Lower leg skin (tissue), 3 donors: ENCODE measurements at regions not wholly inside any gene's neighbourhood (a gene's known extent, or its start where the extent isn't known, plus 50 kb on each side); places are given as distances from the start of the nearest gene placed in this dataset.
"Not testable (repeated sequence)": the region's sequence is repeated elsewhere in the genome, so short reads cannot be mapped to it uniquely, and the experiment has no call there.

Source experiments
- CTCF ChIP-seq, 3 donors: fragments of 450-650 bp; IDR thresholded peaks; one replicate each; pipeline ENCODE4 v1.5.1; 2016; ENCODE audit warnings: antibody characterized with exemption in 3 of 3, mild to moderate bottlenecking in 3 of 3, moderate library complexity in 2 of 3
- POLR2A ChIP-seq, 2 donors: fragments of 450-650 bp; IDR thresholded peaks; one replicate each; pipeline ENCODE4 v1.6.1; 2016 to 2017; ENCODE audit warnings: antibody characterized with exemption in 2 of 2, mild to moderate bottlenecking in 1 of 2, moderate library complexity in 1 of 2

DNA sequence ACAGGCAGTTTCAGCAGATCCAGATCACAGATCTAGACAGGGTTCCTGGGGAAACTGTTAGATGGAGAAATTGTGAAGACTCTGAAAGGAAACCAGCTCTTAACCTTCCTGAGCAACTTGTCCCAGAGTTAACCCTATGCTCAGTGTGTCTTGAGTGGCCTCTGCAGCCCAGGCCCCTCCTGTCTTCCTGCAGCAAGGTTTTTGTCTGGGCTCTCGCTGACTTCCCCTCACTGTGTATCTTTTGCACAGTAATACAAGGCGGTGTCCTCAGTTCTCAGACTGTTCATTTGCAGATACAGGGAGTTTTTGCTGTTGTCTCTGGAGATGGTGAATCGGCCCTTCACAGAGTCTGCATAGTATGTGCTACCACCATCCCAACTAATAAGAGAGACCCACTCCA lies 943.6 kb downstream of the TMEM121 start:
- not testable (repeated sequence) for TF ChIP-seq CTCF, POLR2A (IDR thresholded peaks at IDR 0.05)
